Psoas muscle (tissue), 7 donors: ENCODE measurements at regions not wholly inside any gene's neighbourhood (a gene's known extent, or its start where the extent isn't known, plus 50 kb on each side); places are given as distances from the start of the nearest gene placed in this dataset.

Experiments
- ATAC-seq, 4 donors: fragments of 200-7000 bp; cut with Tn5 transposase; one replicate each; pipeline ENCODE4 v1.9.1; 2020; ENCODE audit warnings: moderate library complexity in 3 of 4, mild to moderate bottlenecking in 2 of 4
- DNase-seq, 2 donors: peaks; one replicate each; pipeline ENCODE4 v3.0.0-alpha.2; 2020
- H3K27ac ChIP-seq: fragments of 200-600 bp; one replicate; pipeline ENCODE4 v1.8.0; 2022
- H3K27me3 ChIP-seq, 3 donors: fragments of 200-600 bp in 1 of 3; one replicate each; pipeline versions ENCODE4 v1.6.1 to v1.8.0; 2013 to 2022; ENCODE audit warnings: low read length in 2 of 3, mild to moderate bottlenecking in 2 of 3, moderate library complexity in 1 of 3; ENCODE audit not compliant: insufficient read depth in 3 of 3
- H3K36me3 ChIP-seq, 2 donors: fragments of 200-600 bp in 1 of 2; one replicate each; pipeline versions ENCODE4 v1.6.1 to v1.8.0; 2013 to 2022; ENCODE audit warnings: low read depth in 1 of 2, mild to moderate bottlenecking in 1 of 2, moderate library complexity in 1 of 2; ENCODE audit not compliant: insufficient read depth in 1 of 2
- H3K4me1 ChIP-seq: fragments of 200-600 bp; one replicate; pipeline ENCODE4 v1.8.0; 2022
- H3K4me3 ChIP-seq: fragments of 200-600 bp; one replicate; pipeline ENCODE4 v1.8.0; 2022; ENCODE audit warnings: mild to moderate bottlenecking
- H3K9me3 ChIP-seq: fragments of 200-600 bp; one replicate; pipeline ENCODE4 v1.8.0; 2022
- WGBS, 3 donors: extraction: QIAGEN DNeasy Blood & Tissue Kit; methylation state at CpG; one replicate each; pipeline versions ENCODE4 v1.1.6 to v1.1.7; 2013; 5-methylcytosine and 5-hydroxymethylcytosine counted together
- intact Hi-C, 2 donors: fragments of 100-400 bp; cut with DNase I; formaldehyde crosslinking; loops; one replicate each; pipeline versions ENCODE4 v1.11.0 to v1.14.2; 2022
- TF ChIP-seq, protein P1 (sequence below): fragments of 200-600 bp; IDR thresholded peaks from one replicate; pipeline ENCODE4 v1.8.0; 2022; ENCODE audit warnings: antibody characterized with exemption
- donor health status: healthy with polysubstance abuse.
- donor health status: DM: no; HTN: no; CAD: no; lungs with moderate emphysema.
- donor health status: Bipolar disorder and iron deficiency.
- donor health status: healthy.
- donor health status: DM: yes; HTN: yes; CAD: no.
- donor health status: DM: no; HTN: no; CAD: no.
- donor health status: DM: yes; HTN: yes; CAD: no.

- Histone ChIP-seq H3K27me3 (peaks cover 0 to 2% (median 0%) of the 10 kb centered on the region in 3 donors), H3K36me3 (no peaks in the 10 kb centered on the region), H3K27ac (no peak overlapping the region), H3K4me1 (no peaks in the 10 kb centered on the region), H3K9me3 (no peaks in the 10 kb centered on the region), H3K4me3 (no peak overlapping the region)
- intact Hi-C loops = no loop called here
- WGBS, 3 donors = 13 to 25% (median 14%) methylated on average over 3 of the region's 3 CpGs
- DNase-seq (no peak), ATAC-seq (no peak)
- TF ChIP-seq, protein P1, sequence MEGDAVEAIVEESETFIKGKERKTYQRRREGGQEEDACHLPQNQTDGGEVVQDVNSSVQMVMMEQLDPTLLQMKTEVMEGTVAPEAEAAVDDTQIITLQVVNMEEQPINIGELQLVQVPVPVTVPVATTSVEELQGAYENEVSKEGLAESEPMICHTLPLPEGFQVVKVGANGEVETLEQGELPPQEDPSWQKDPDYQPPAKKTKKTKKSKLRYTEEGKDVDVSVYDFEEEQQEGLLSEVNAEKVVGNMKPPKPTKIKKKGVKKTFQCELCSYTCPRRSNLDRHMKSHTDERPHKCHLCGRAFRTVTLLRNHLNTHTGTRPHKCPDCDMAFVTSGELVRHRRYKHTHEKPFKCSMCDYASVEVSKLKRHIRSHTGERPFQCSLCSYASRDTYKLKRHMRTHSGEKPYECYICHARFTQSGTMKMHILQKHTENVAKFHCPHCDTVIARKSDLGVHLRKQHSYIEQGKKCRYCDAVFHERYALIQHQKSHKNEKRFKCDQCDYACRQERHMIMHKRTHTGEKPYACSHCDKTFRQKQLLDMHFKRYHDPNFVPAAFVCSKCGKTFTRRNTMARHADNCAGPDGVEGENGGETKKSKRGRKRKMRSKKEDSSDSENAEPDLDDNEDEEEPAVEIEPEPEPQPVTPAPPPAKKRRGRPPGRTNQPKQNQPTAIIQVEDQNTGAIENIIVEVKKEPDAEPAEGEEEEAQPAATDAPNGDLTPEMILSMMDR = no peak
Observed at GRCh38 chr9:116096853-116097252, 56.7 kb upstream of the PAPPA start.

- 55 to 66% (median 65%) methylated on average over 5 of the region's 5 CpGs for WGBS, 3 donors
- Histone ChIP-seq H3K9me3 (no peaks in the 10 kb centered on the region), H3K27me3 (peaks cover 0 to 2% (median 0%) of the 10 kb centered on the region in 3 donors), H3K4me1 (no peaks in the 10 kb centered on the region), H3K27ac (no peak overlapping the region), H3K4me3 (no peak overlapping the region), H3K36me3 (no peaks in the 10 kb centered on the region)
- ATAC-seq = no peak
- TF ChIP-seq, protein P1 = no peak
- intact Hi-C loops = no loop called here
- no peak for DNase-seq
Observed at GRCh38 chr9:116098476-116098875, 55.1 kb upstream of the PAPPA start.

- ATAC-seq (no peak), DNase-seq (no peak)
- Histone ChIP-seq H3K27ac (no peak overlapping the region), H3K4me3 (no peak overlapping the region), H3K27me3 (peaks cover 0 to 2% (median 0%) of the 10 kb centered on the region in 3 donors), H3K4me1 (no peaks in the 10 kb centered on the region), H3K36me3 (no peaks in the 10 kb centered on the region), H3K9me3 (no peaks in the 10 kb centered on the region)
- WGBS, 3 donors = 74 to 81% (median 75%) methylated on average over 1 of the region's 1 CpG
- intact Hi-C loops = no loop called here
- TF ChIP-seq, protein P1 = no peak
Observed at GRCh38 chr9:116099821-116100220, 53.8 kb upstream of the PAPPA start.

- 63 to 71% (median 64%) methylated on average over 3 of the region's 3 CpGs for WGBS, 3 donors
- Histone ChIP-seq H3K4me1 (no peaks in the 10 kb centered on the region), H3K9me3 (no peaks in the 10 kb centered on the region), H3K36me3 (no peaks in the 10 kb centered on the region), H3K27me3 (peaks cover 0 to 2% (median 0%) of the 10 kb centered on the region in 3 donors), H3K27ac (no peak overlapping the region), H3K4me3 (no peak overlapping the region)
- ATAC-seq (no peak), DNase-seq (no peak)
- TF ChIP-seq, protein P1 = no peak
- intact Hi-C loops = no loop called here
Observed at GRCh38 chr9:116100711-116101121, 52.9 kb upstream of the PAPPA start.

DNA sequence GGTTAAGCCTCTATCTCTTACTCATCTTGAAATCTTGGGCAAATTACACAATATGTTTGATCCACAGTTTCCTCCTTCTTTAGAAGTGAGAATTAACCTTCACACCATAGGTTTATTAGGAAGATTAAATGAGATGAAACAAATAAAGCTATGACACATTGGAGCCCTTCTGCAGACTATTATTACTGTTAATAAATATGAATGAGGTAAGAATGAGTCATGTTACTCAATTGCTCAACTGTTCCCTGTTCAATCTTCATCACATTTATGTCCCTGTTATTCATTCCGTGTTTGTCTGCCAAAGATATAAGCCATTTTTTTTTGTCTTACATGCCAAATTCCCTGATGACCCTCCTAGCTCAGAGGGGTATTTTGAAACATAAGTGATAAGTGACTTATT, 52.1 kb upstream of the PAPPA start:
- intact Hi-C loops = no loop called here

More for the DNA sequence above, 52.1 kb upstream of the PAPPA start:
- Histone ChIP-seq H3K9me3 (no peaks in the 10 kb centered on the region), H3K27ac (no peak overlapping the region), H3K4me1 (no peaks in the 10 kb centered on the region), H3K27me3 (peaks cover 0 to 2% (median 0%) of the 10 kb centered on the region in 3 donors), H3K36me3 (no peaks in the 10 kb centered on the region), H3K4me3 (no peak overlapping the region)
- TF ChIP-seq, protein P1 = no peak
- ATAC-seq = peak in 2 of 4 donors; percentile 53 to 58
- no peak for DNase-seq
- WGBS, 3 donors = 32 to 52% (median 38%) methylated on average over 1 of the region's 1 CpG
